Epithelial cell of esophagus (primary cell): ENCODE measurements at regions not wholly inside any gene's neighbourhood (a gene's known extent, or its start where the extent isn't known, plus 50 kb on each side); places are given as distances from the start of the nearest gene placed in this dataset.
A peak's percentile ranks its signal among the peaks of the same experiment; 100 is the strongest.

Experiments
- DNase-seq: peaks from one replicate; pipeline ENCODE4 v3.0.0; 2010; ENCODE audit warnings: low read depth
- H3K4me3 ChIP-seq: 2 replicates; pipeline ENCODE4 v1.5.1; 2011; ENCODE audit warnings: mild to moderate bottlenecking, low read length, control low read depth
- TF ChIP-seq, protein P1 (sequence below): IDR thresholded peaks from 2 replicates; pipeline ENCODE4 v1.5.1; 2011; ENCODE audit warnings: low read depth, mild to moderate bottlenecking, low read length, control low read depth, inconsistent platforms; ENCODE audit not compliant: insufficient read depth; ENCODE audit errors: missing control alignments

DNA sequence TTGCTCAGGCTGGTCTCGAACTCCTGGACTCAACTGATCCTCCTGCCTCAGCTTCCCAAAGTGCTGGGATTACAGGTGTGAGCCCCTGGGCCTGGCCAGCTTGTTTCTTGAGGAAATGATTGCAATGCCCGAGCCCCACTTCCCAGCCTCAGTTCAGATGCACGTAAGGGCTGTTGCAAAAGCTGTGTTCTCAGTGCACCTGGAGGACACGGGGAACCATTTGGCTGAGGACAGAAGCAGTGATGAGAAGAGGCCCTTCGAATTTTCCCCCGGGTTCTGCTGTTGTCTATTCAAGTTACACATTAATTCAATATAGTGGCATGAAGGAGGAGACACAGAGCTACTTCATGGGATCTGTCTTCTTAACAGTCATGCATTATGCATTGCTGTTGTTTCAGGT is 78.8 kb upstream of the WDR26 start:
- DNase-seq: no peak
- TF ChIP-seq, protein P1, sequence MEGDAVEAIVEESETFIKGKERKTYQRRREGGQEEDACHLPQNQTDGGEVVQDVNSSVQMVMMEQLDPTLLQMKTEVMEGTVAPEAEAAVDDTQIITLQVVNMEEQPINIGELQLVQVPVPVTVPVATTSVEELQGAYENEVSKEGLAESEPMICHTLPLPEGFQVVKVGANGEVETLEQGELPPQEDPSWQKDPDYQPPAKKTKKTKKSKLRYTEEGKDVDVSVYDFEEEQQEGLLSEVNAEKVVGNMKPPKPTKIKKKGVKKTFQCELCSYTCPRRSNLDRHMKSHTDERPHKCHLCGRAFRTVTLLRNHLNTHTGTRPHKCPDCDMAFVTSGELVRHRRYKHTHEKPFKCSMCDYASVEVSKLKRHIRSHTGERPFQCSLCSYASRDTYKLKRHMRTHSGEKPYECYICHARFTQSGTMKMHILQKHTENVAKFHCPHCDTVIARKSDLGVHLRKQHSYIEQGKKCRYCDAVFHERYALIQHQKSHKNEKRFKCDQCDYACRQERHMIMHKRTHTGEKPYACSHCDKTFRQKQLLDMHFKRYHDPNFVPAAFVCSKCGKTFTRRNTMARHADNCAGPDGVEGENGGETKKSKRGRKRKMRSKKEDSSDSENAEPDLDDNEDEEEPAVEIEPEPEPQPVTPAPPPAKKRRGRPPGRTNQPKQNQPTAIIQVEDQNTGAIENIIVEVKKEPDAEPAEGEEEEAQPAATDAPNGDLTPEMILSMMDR: no peak
- H3K4me3 ChIP-seq: no peak overlapping the region

DNA sequence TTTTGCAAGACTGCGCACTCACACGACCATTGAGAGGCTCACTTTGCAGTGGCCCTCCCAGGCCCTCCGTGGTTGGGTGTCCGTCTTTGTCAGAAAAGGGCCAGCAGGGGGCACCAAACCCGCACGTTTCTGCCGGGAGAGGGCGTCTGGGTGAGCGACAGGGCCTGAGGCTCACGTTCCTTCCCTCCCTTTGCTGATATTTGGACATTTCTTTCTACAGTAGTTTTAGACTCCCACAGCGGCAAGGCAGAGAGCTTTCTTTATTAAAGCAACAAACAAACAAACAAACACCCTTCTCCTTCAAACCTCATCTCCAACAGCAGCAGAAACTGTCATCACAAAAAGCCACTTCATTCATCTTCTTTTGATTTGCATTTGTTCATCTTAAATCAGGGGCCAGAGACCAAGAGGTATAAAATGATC is 79.2 kb upstream of the WDR26 start:
- DNase-seq: peak; percentile 76
- TF ChIP-seq, protein P1: peak; percentile 90
- no peak overlapping the region for H3K4me3 ChIP-seq

DNA sequence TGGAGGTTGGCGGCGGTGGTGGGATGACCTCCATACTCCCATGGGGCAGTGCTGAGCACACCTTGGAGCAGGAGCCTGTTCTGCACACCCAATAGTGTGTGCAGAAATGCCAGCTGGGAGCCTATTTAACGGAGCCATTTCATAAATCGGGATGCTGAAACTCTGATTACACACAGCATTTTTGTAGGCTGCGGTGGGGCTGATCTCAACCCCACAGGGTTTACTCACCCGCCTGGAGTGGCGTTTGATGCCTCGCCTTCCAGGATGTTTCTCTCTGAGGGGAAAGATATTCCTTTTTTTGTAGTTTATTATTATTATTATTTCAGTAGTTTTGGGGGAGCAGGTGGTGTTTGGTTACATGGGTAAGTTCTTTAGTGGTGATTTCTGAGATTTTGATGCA is 82.6 kb upstream of the WDR26 start:
- no peak overlapping the region for H3K4me3 ChIP-seq
- TF ChIP-seq, protein P1: no peak
- no peak for DNase-seq

DNA sequence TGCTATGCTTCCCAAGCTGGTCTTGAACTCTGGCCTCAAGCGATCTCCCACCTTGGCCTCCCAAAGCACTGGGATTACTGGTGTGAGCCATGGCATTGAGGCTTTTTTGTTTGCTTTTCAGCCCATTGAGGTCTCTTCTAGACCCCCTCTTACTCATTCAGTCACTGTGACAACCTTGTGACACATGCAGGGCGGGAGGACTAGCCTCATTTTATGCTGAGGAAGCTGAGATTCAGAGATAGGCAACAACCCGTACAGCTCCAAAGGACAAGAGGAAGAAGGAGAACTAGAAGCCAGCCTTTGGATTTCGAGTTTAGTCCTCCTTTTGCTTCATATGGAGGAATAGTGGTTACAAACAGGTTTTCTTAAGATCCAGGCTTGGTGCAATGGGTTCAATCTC is 83.9 kb upstream of the WDR26 start:
- DNase-seq: no peak
- H3K4me3 ChIP-seq: no peak overlapping the region
- TF ChIP-seq, protein P1: no peak

DNA sequence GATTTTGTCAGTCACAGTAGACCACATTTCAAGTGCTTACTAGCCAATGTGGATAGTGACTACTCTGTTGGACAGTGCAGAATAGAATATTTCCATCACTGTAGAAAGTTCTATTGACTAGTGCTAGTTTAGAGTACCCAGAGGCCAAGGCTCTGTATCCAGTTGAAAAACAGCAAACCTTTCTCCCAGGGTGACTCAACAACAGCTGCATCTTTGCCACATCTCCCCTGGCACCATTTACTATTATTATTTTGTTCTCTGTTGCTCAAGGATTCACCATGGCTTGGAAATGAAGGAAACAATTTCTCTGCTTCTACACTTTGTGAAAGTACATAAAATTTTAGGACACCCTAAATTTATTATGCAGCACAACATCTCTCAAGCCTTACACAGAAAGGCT is 85.3 kb upstream of the WDR26 start:
- TF ChIP-seq, protein P1: no peak
- no peak for DNase-seq
- H3K4me3 ChIP-seq: no peak overlapping the region

DNA sequence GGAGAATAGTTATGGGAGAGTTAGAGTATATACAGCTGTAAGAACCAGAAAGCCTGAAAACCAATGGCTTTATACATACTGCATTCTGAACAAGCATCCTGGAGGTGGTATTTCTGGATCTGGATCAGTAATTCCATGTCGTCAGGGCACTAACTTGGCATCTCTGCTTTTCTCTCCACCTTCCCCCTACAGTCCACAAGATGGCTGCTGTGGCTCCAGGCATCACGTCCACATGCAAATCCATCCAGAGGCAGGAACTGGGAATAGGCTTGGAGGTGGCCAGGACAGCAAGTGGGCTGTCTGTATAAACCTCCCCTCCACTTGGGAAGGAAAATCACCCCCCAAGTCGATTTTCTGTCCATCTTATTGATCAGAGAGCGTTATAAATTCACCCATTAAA is 86.2 kb upstream of the WDR26 start:
- no peak overlapping the region for H3K4me3 ChIP-seq
- DNase-seq: no peak
- TF ChIP-seq, protein P1: no peak

DNA sequence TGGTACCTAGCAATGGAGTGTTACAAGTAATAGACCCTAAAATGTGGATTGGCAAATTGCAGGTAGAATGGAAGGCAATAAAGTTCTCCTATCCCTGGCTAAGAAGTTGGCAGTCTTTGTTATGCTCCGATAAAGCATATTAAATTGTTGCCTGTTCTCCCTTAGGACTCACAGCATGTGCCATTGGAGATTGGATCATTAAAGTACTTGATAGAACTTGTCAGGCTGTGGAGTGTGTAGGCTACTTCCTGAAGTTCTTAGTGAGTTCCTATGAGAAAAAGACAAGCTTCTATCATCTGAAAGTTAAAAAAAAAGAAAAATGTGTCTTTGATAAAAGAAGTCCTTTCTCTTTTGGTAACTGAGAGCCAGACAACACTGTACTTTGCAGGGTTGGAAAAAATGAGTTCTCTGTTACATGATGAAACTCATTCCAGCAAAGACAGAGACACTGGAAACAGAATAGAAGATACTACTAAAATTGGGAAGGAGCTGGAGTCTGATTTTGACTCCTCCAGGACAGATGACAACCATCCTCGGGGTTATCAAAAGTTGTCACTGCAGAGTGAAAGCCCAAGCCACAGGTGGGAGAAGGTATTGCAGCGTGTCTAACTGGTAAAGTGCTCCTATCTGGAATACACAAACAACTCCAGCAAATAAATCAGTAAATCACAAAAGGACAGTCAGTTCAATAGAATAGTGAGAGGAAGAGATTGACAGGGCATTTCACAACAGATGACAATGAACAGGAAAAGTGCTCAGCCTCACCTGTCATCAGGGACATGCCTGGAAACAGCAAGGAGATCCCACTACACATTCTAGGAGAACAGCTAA is 87.5 kb upstream of the WDR26 start:
- TF ChIP-seq, protein P1: peak; percentile 38
- DNase-seq: peak; percentile 41
- H3K4me3 ChIP-seq: no peak overlapping the region
